GM19328 (cell line): ENCODE measurements at regions not wholly inside any gene's neighbourhood (a gene's known extent, or its start where the extent isn't known, plus 50 kb on each side); places are given as distances from the start of the nearest gene placed in this dataset.
"Not testable (repeated sequence)": the region's sequence is repeated elsewhere in the genome, so short reads cannot be mapped to it uniquely, and the experiment has no call there.

Experiments
- ATAC-seq: cut with Tn5 transposase; IDR thresholded peaks from one replicate; pipeline ENCODE4 v1.9.1; 2021; ENCODE audit warnings: mild to moderate bottlenecking, moderate library complexity; ENCODE audit not compliant: unreplicated experiment

GRCh38 chr5:74535926-74536325 is 104.6 kb downstream of the ENC1 start:
- no peak for ATAC-seq

- ATAC-seq: no peak
Measured at GRCh38 chr5:74534397-74535129, 106.0 kb downstream of the ENC1 start.

DNA sequence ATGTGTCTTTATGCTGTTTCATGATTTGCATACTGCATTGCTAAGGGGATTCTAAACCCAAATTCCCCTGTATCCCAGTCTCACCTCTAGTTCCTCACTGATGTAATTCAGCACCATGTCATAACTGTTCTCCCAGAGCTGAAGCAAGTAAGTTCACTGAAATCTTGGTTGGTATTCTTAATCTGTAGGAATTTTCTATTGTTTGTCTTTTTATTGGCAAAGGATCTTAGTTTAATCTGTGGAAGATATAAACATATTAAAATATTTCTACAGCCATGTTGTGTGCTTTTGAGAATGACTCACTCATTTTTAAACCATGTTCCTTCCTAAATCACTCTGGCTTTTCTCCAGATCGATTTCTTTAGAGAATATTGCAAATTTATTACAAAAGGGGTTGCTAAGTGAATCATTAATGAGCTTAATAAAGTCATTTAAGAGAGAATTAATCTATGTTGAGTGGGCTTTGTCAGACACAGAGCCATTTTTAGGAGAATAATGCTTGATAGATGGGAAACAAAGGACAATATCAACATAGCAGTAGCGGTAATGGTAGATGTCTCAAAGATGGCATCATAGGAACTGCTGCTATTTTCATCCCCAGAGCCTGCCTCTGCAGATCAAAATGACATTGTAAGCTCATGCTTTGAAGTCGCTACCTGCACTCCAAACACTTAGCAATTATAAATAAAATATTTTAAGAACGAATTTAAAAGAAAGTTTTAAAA is 110.0 kb downstream of the ENC1 start:
- no peak for ATAC-seq

- ATAC-seq: no peak
Measured at GRCh38 chr5:74529101-74529500, 111.4 kb downstream of the ENC1 start.

DNA sequence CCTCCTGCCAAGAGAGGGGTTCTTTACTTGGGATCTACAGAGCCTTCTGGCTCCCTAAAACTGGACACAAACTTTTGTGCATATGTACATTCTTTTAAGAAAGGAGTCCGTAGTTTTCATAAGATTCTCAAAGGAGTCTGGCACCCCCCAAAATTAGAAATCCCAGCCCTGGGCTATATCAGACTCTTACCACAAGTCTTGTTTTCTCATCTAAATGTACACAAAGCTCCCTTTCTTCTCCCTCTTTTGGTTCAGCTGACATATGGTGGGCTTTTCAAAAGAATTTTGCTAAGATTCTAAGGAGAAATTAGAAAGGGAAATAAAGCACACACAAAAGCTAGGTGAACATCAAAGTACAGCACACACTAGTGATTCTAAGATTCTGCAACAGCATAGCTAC is 114.4 kb downstream of the ENC1 start:
- no peak for ATAC-seq

DNA sequence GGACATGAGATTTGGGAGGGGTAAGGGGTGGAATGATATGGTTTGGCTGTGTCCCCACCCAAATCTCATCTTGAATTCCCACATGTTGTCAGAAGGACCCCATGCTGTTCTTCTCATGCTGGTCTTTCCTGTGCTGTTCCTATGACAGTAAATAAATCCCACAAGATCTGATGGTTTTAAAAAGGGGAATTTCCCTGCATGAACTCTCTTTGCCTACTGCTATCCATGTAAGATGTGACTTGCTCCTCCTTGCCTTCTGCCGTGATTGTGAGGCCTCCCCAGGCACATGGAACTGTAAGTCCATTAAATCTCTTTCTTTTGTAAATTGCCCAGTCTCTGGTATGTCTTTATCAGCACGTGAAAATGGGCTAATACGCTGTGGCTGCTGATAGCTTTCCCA is 115.8 kb downstream of the ENC1 start:
- ATAC-seq: not testable (repeated sequence)

DNA sequence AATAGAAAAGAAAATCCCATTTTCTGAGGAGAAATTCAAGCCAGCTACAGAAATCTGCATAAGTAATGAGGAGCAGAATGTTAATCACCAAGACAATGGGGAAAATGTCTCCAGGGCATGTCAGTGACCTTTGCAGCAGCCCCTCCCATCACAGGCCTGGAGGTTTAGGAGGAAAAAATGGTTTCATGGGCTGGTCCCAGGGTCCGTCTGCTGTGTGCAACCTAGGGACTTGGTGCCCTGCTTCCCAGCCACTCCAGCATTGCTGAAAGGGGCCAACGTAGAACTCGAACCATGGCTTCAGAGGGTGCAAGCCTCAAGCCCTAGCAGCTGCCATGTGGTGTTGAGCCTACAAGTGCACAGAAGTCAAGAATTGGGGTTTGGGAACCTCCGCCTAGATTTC is 116.8 kb downstream of the ENC1 start:
- not testable (repeated sequence) for ATAC-seq

DNA sequence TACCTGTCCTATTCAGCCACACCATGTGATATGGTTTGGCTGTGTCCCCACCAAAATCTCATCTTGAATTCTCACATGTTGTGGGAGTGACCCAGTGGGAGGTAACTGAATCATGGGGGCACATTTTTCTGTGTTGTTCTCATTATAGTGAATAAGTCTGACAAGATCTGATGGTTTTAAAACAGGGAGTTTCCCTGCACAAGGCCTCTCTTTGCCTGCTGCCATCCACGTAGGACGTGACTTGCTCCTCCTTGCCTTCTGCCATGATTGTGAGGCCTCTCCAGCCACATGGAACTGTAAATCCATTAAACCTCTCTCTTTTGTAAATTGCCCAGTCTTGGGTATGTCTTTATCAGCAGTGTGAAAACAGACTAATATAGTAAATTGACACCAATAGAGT is 117.7 kb downstream of the ENC1 start:
- ATAC-seq: not testable (repeated sequence)

- no peak for ATAC-seq
Measured at GRCh38 chr5:74521401-74521800, 119.1 kb downstream of the ENC1 start.

GRCh38 chr5:74519679-74520078 is 120.8 kb downstream of the ENC1 start:
- no peak for ATAC-seq

DNA sequence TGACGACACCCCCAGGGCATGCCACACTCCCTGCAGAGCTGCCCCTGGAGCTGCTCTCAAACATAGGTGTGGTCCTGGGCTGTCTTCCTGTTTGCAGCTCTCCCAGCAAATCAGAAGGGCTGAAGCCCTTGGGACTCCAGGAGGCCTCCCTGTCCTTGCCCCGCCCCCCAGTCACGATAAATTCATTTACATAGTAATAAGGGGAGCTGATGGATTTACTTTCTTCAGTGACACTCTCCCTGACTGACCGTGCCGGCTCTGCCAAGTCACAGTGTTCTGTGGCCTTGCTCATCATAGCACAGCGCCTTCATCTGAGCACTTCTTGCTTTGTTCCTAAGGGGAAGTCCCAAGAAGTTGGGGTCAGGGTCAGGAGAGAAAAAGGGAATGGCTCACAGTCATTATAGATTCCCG is 121.4 kb downstream of the ENC1 start:
- ATAC-seq: no peak

DNA sequence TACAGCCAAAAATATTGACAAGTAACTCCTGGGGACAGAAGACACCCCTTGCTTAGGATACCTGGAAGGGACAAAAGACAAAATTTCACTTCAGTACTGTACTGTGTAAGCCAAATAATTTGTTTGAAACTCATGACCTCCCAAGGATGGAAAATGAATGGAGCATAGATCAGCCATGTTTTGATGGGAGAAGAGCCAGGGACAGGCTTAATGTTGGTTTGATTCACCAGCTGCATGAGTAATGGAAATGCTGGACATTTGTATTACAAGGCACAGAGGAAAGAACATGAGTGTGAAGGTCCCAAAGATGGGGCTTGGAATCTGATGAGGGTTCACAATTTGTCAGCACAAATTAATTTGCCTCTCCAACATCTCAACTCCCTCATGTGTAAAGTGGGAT is 122.8 kb downstream of the ENC1 start:
- no peak for ATAC-seq

- no peak for ATAC-seq
Measured at GRCh38 chr5:74516211-74516636, 124.3 kb downstream of the ENC1 start.

DNA sequence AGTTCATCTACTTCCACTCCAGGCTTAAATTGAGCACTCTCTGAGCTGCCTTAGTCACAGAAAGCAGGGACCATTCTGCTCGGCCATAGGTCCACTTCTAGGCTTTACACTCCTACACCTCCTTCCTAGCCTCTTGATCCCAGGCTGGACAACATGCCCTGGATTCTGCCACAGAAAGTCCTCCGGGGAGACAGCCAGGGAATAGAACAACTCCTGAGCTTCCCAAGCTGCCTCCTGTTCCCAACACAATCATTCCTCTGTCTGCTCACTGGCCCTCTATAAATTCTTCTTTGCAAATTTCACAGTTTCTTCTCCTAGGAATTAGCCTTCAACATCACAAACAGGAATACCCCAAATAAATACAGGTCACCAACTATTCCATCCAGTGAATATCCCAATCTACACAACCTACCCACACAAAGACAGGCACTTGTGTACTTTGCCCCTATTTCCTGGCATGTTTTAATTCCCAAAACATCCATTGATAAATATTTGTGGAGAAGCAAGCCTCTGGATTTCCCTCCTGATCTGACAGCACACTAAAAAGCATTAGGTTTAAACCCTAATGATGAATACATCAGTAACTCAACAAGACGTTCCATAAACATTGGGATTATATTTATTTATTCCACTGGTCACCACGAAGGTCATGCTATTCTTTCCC is 125.5 kb downstream of the ENC1 start:
- no peak for ATAC-seq

DNA sequence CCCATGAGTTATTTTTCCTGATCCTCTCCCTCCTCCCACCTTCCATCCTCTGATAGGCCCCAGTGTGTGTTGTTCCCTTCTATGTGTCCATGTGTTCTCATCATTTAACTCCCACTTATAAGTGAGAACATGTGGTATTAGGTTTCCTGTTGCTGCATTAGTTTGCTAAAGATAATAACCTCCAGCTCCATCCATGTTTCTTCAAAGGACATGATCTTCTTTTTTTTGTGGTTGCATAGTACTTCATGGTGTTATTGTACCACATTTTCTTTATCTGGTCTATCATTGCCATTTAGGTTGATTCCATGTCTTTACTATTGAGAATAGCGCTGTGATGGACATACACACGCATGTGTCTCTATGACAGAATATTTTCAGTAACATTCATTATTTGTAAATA is 128.8 kb downstream of the ENC1 start:
- ATAC-seq: not testable (repeated sequence)

GRCh38 chr5:74510476-74511075 is 130.0 kb downstream of the ENC1 start:
- ATAC-seq: no peak

DNA sequence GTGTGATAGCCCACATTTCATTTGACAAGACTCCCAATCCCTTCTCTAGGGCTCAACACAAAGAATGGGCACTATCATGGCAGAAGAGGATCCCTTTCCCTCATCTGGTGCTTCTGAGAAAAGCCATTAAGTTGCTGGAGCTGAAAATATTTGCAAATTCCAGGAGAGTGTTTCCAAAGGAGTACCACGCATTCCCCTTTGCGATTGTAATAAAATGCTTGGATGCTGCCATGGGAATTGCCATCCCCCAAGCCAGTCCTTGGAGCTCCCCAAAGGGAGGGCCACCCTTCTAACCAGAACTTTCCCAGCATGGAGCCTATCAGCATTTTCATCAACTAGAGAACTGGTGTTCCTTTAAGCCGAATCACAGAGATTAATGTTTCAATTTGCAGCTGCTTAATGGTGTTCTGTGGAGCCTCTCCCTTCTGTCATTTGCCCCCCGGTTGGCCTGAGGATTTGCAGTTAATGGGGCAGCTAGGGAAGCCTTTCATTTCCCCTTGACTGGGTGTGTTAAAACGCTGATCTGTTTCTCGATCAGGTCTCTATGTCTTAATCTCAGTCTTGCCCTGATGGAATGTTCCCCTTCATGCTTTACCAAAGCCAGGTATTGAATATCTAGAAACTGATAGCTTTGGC is 133.0 kb downstream of the ENC1 start:
- ATAC-seq: no peak

GRCh38 chr5:74506119-74506518 is 134.4 kb downstream of the ENC1 start:
- ATAC-seq: no peak

DNA sequence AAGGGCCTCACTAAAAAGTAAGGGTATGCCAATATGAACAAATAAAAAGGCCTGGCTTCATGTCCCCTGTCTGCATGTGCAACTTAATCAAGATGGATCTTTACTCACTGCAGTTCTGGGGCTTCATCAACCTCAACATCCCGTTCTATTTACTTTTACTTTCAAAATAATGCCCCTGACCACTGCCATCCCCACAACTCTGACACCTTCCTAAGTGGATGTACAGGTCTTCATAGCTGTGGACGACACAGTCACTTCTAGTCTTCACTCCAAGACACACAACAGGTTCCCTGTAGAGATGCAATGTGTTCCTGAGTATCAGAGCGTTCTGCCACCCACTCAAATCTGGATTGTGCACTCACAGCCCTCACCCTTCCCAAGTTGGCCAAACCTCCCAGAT is 136.1 kb downstream of the ENC1 start:
- no peak for ATAC-seq

GRCh38 chr5:74502479-74502950 is 138.0 kb downstream of the ENC1 start:
- no peak for ATAC-seq
